Liver (tissue), 8 donors: ENCODE measurements at regions not wholly inside any gene's neighbourhood (a gene's known extent, or its start where the extent isn't known, plus 50 kb on each side); places are given as distances from the start of the nearest gene placed in this dataset.

ENCODE experiments used
- DNase-seq: peaks from one replicate; pipeline ENCODE4 v3.0.0-alpha.2; 2017; ENCODE audit warnings: low spot score
- H3K27ac ChIP-seq, 2 donors: one replicate each; pipeline ENCODE4 v1.7.0; 2013; ENCODE audit warnings: inconsistent platforms in 2 of 2, low read length in 2 of 2, control low read depth in 1 of 2, low read depth in 1 of 2, mild to moderate bottlenecking in 1 of 2
- H3K27me3 ChIP-seq, 4 donors: one replicate each; pipeline versions ENCODE4 v1.6.1 to v1.7.0; 2013; ENCODE audit warnings: low read length in 3 of 4, inconsistent platforms in 1 of 4, mild to moderate bottlenecking in 1 of 4, moderate library complexity in 1 of 4; ENCODE audit not compliant: control insufficient read depth in 4 of 4, insufficient read depth in 4 of 4
- H3K36me3 ChIP-seq, 4 donors: one replicate each; pipeline versions ENCODE4 v1.6.1 to v1.7.0; 2013; ENCODE audit warnings: low read length in 3 of 4, mild to moderate bottlenecking in 3 of 4, low read depth in 1 of 4, moderate library complexity in 1 of 4; ENCODE audit not compliant: control insufficient read depth in 4 of 4, insufficient read depth in 3 of 4
- H3K4me1 ChIP-seq, 4 donors: one replicate each; pipeline versions ENCODE4 v1.6.1 to v1.7.0; 2013; ENCODE audit warnings: low read length in 3 of 4, mild to moderate bottlenecking in 3 of 4, moderate library complexity in 1 of 4; ENCODE audit not compliant: control insufficient read depth in 4 of 4, insufficient read depth in 4 of 4
- H3K4me3 ChIP-seq, 3 donors: one replicate each; pipeline versions ENCODE4 v1.6.1 to v1.7.0; 2013; ENCODE audit warnings: low read length in 3 of 3, control low read depth in 1 of 3, low read depth in 1 of 3, mild to moderate bottlenecking in 1 of 3
- H3K9ac ChIP-seq, 2 donors: one replicate each; pipeline ENCODE4 v1.7.0; 2013; ENCODE audit warnings: low read length in 2 of 2, mild to moderate bottlenecking in 2 of 2, moderate library complexity in 2 of 2, control low read depth in 1 of 2, low read depth in 1 of 2
- H3K9me3 ChIP-seq, 4 donors: one replicate each; pipeline versions ENCODE4 v1.6.1 to v1.7.0; 2013; ENCODE audit warnings: low read length in 3 of 4; ENCODE audit not compliant: control insufficient read depth in 4 of 4
- FOXA1 ChIP-seq: IDR thresholded peaks from 2 replicates; pipeline ENCODE4 v1.6.1; 2016; ENCODE audit warnings: antibody characterized with exemption
- FOXA2 ChIP-seq: IDR thresholded peaks from 2 replicates; pipeline ENCODE4 v1.6.1; 2016; ENCODE audit warnings: antibody characterized with exemption
- JUND ChIP-seq, 2 donors: IDR thresholded peaks; 2 replicates each; pipeline ENCODE4 v1.6.1; 2016; ENCODE audit warnings: antibody characterized with exemption in 2 of 2
- RXRA ChIP-seq, 2 donors: IDR thresholded peaks; 2 replicates each; pipeline ENCODE4 v1.6.1; 2017 to 2018; ENCODE audit warnings: antibody characterized with exemption in 2 of 2, mild to moderate bottlenecking in 1 of 2
- SP1 ChIP-seq: IDR thresholded peaks from 2 replicates; pipeline ENCODE4 v1.6.1; 2018; ENCODE audit warnings: antibody characterized with exemption, mild to moderate bottlenecking
- TAF1 ChIP-seq: conservative IDR thresholded peaks from 2 replicates; pipeline ENCODE4 v1.6.1; 2016; ENCODE audit warnings: antibody characterized with exemption, mild to moderate bottlenecking
- YY1 ChIP-seq: IDR thresholded peaks from 2 replicates; pipeline ENCODE4 v1.6.1; 2016; ENCODE audit warnings: antibody characterized with exemption, mild to moderate bottlenecking
- WGBS: extraction: QIAGEN DNeasy Blood & Tissue Kit; methylation state at CpG from one replicate; pipeline ENCODE4 v1.1.7; 2013; 5-methylcytosine and 5-hydroxymethylcytosine counted together
- TF ChIP-seq, protein P1 (sequence below): IDR thresholded peaks from 2 replicates; pipeline ENCODE4 v1.6.1; 2016; ENCODE audit warnings: antibody characterized with exemption, mild to moderate bottlenecking
- TF ChIP-seq, protein P2 (sequence below): IDR thresholded peaks from 2 replicates; pipeline ENCODE4 v1.6.1; 2016; ENCODE audit warnings: antibody characterized with exemption
- TF ChIP-seq, protein P3 (sequence below): IDR thresholded peaks from 2 replicates; pipeline ENCODE4 v1.6.1; 2016; ENCODE audit warnings: antibody characterized with exemption
- TF ChIP-seq, protein P4 (sequence below): fragments of 150-350 bp; IDR thresholded peaks from 2 replicates; pipeline ENCODE4 v1.5.1; 2017; ENCODE audit warnings: improper control_type of control experiment, low read depth, low read length; ENCODE audit not compliant: missing input control
- donor health status: healthy.
- donor health status: healthy.
- donor health status: healthy.
- donor health status: healthy.
- donor health status: healthy.

DNA sequence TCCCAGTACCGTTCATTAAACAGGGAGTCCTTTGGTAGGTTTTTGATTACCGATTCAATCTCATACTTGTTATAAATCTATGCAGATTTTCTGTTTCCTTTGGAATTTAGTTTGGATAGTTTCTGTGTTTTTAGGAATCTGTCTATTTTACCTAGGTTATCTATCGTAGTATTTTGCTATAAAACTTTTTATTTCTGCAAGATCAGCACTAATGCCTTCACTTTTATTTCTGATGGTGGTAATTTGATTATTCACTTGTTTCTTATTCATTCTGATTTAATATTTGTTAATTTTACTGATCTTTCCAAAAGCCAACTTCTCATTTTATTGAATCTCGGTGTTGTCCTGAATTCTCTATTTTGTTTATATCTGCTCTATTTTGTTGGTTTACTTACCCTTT lies 577.7 kb upstream of the NRG3 start (continued):
- TF ChIP-seq, protein P1, sequence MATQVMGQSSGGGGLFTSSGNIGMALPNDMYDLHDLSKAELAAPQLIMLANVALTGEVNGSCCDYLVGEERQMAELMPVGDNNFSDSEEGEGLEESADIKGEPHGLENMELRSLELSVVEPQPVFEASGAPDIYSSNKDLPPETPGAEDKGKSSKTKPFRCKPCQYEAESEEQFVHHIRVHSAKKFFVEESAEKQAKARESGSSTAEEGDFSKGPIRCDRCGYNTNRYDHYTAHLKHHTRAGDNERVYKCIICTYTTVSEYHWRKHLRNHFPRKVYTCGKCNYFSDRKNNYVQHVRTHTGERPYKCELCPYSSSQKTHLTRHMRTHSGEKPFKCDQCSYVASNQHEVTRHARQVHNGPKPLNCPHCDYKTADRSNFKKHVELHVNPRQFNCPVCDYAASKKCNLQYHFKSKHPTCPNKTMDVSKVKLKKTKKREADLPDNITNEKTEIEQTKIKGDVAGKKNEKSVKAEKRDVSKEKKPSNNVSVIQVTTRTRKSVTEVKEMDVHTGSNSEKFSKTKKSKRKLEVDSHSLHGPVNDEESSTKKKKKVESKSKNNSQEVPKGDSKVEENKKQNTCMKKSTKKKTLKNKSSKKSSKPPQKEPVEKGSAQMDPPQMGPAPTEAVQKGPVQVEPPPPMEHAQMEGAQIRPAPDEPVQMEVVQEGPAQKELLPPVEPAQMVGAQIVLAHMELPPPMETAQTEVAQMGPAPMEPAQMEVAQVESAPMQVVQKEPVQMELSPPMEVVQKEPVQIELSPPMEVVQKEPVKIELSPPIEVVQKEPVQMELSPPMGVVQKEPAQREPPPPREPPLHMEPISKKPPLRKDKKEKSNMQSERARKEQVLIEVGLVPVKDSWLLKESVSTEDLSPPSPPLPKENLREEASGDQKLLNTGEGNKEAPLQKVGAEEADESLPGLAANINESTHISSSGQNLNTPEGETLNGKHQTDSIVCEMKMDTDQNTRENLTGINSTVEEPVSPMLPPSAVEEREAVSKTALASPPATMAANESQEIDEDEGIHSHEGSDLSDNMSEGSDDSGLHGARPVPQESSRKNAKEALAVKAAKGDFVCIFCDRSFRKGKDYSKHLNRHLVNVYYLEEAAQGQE: no peak
- TF ChIP-seq TAF1 (no peak), YY1 (no peak), SP1 (no peak)

DNA sequence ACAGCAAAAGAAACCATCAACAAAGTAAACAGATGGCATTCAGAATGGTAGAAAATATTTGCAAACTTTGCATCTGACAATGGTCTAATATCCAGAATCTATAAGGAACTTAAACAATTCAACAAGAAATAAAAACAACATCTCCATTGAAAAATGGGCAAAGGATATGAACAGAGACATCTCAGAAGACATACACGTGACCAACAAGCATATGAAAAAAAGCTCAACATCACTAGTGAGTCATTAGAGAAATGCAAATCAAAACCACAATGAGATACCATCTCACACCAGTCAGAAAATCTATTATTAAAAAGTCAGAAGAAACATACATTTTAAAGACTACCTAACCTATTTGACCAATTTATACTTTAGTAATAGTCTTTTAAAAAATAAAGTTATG lies 571.3 kb upstream of the NRG3 start:
- Histone ChIP-seq H3K36me3 (no peaks in the 10 kb centered on the region), H3K9ac (no peak overlapping the region), H3K27ac (no peak overlapping the region), H3K4me3 (no peak overlapping the region), H3K4me1 (no peaks in the 10 kb centered on the region), H3K9me3 (peaks cover 0 to 4% (median 0%) of the 10 kb centered on the region in 4 donors), H3K27me3 (no peaks in the 10 kb centered on the region)
- no peak for DNase-seq
- 81% methylated on average over 1 of the region's 1 CpG for WGBS
- TF ChIP-seq FOXA2: no peak
- no peak for TF ChIP-seq RXRA (IDR thresholded peaks at IDR 0.05)
- TF ChIP-seq, protein P2, sequence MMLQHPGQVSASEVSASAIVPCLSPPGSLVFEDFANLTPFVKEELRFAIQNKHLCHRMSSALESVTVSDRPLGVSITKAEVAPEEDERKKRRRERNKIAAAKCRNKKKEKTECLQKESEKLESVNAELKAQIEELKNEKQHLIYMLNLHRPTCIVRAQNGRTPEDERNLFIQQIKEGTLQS: no peak
- no peak for TF ChIP-seq JUND (IDR thresholded peaks at IDR 0.05)
- TF ChIP-seq, protein P1: no peak
- TF ChIP-seq FOXA1: no peak
- TF ChIP-seq, protein P3, sequence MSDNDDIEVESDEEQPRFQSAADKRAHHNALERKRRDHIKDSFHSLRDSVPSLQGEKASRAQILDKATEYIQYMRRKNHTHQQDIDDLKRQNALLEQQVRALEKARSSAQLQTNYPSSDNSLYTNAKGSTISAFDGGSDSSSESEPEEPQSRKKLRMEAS: no peak
- TF ChIP-seq, protein P4, sequence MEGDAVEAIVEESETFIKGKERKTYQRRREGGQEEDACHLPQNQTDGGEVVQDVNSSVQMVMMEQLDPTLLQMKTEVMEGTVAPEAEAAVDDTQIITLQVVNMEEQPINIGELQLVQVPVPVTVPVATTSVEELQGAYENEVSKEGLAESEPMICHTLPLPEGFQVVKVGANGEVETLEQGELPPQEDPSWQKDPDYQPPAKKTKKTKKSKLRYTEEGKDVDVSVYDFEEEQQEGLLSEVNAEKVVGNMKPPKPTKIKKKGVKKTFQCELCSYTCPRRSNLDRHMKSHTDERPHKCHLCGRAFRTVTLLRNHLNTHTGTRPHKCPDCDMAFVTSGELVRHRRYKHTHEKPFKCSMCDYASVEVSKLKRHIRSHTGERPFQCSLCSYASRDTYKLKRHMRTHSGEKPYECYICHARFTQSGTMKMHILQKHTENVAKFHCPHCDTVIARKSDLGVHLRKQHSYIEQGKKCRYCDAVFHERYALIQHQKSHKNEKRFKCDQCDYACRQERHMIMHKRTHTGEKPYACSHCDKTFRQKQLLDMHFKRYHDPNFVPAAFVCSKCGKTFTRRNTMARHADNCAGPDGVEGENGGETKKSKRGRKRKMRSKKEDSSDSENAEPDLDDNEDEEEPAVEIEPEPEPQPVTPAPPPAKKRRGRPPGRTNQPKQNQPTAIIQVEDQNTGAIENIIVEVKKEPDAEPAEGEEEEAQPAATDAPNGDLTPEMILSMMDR: no peak
